Fibroblast of mammary gland (primary cell): ENCODE measurements at regions not wholly inside any gene's neighbourhood (a gene's known extent, or its start where the extent isn't known, plus 50 kb on each side); places are given as distances from the start of the nearest gene placed in this dataset.

Experiments used
- DNase-seq: peaks from one replicate; pipeline ENCODE4 v3.0.0-alpha.2; 2010; ENCODE audit warnings: low read depth
- H3K4me3 ChIP-seq: 2 replicates; pipeline ENCODE4 v1.5.1; 2011; ENCODE audit warnings: low read depth, mild to moderate bottlenecking, low read length, moderate library complexity; ENCODE audit not compliant: control insufficient read depth
- CTCF ChIP-seq: conservative IDR thresholded peaks from 2 replicates; pipeline ENCODE4 v1.5.1; 2011; ENCODE audit warnings: low read depth, low read length, inconsistent platforms; ENCODE audit not compliant: control insufficient read depth, insufficient read depth

DNA sequence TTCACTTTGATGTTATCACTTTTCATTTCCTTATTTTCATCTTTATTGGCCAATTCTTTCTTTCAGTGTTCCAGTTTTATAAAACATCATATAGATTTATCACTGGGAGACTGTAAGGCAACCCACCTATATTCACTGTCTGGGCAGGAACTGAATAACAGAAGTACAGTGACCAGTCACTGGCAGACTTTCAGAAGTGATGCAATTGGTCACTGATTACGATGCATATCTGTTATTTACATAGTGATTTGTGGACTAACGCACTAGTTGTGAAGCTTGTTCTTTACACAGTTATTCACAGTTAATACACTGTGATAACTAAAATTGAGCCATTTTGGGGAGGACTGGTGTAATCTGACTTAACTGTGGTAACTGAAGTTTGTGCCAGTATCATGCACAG is 190.2 kb upstream of the DPH6 start:
- DNase-seq: peak; percentile 31
- H3K4me3 ChIP-seq: no peak overlapping the region
- no peak for TF ChIP-seq CTCF

DNA sequence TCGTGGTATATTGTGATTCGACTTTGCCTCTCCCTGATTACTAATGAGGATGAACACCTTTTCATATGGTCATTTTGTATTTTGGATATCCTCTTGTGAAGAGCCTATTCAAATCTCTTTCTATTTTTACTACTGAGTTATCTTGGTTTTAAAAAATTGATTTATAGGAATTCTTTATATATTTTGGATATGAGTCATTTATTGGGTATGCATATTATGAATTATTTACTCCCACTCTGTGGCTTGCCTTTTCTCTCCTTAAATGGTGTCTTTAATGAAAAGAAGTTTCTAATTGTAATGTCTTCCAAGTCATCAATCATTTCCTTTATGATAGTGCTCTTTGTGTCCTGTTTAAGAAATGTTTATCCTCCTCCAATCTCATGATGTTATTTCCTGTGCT is 191.5 kb upstream of the DPH6 start:
- H3K4me3 ChIP-seq: no peak overlapping the region
- no peak for TF ChIP-seq CTCF
- no peak for DNase-seq

GRCh38 chr15:35738370-35738769 is 192.4 kb upstream of the DPH6 start:
- no peak for TF ChIP-seq CTCF

GRCh38 chr15:35740761-35741160 is 194.8 kb upstream of the DPH6 start:
- TF ChIP-seq CTCF: no peak
- DNase-seq: peak; percentile 88
- no peak overlapping the region for H3K4me3 ChIP-seq

More at GRCh38 chr15:35738370-35738769, 192.4 kb upstream of the DPH6 start:
- peak; percentile 86 for DNase-seq
- H3K4me3 ChIP-seq: no peak overlapping the region

DNA sequence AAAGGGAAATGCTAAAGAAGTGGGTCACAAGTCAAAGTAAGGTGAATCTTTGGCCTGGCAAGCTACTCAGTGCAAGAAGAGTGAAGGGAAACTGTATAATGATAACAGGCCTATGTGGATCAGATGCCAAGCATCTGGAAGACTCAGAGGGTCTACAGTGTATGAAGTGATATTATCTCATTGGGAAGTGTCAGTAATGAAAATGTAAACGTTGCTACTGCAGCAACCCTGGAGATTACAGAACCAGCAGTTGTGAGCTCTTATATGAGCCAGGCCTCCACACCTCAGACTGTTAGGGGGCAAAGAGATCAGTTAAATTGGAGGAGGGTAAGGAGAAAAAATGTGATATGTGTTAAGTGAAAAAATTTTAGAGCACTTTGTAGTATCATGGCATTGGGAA is 195.4 kb upstream of the DPH6 start:
- TF ChIP-seq CTCF: no peak
- DNase-seq: no peak
- no peak overlapping the region for H3K4me3 ChIP-seq

DNA sequence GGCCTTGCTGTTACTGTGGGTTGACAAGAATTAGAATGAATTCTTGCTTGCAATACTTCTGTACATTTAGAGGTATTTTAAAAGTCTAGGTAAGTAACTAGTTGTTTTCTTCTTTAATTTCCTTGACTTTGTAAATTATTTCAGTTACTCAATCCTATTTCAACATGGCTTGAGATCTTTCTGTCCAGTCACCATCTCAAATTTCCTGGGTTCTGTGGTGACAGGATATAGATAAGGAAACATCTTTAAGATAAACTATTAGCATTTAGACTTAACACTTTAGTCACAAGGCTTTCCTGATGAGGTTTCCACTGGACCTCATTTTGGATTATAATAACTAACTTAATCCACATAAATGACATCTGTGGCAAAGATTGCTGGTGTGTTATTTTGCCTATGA is 195.9 kb upstream of the DPH6 start:
- TF ChIP-seq CTCF: no peak
- no peak for DNase-seq
- no peak overlapping the region for H3K4me3 ChIP-seq

GRCh38 chr15:35743321-35743720 is 197.4 kb upstream of the DPH6 start:
- H3K4me3 ChIP-seq: no peak overlapping the region
- TF ChIP-seq CTCF: no peak
- DNase-seq: no peak
